NCI-H1048 (cell line): ENCODE measurements at regions not wholly inside any gene's neighbourhood (a gene's known extent, or its start where the extent isn't known, plus 50 kb on each side); places are given as distances from the start of the nearest gene placed in this dataset.

Source experiments
- DNase-seq: peaks from one replicate; lab custom pipeline; 2025; lab: John Stamatoyannopoulos, UW

GRCh38 chr1:213374369-213374768 lies 323.3 kb downstream of the RPS6KC1 start:
- peak; percentile 79 for DNase-seq

DNA sequence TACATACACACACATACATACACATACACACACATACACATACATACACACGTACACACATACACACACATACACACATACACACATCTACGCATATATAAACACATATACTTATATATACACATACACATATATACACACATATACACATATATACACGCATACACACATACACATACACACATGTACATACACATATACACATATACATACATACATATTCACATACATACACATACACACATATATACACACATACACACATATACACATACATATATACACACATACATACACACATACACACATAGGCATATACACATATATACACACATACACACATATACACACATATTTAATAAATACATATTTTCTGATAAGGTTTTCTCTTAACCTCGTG lies 324.0 kb downstream of the RPS6KC1 start:
- DNase-seq = no peak

DNA sequence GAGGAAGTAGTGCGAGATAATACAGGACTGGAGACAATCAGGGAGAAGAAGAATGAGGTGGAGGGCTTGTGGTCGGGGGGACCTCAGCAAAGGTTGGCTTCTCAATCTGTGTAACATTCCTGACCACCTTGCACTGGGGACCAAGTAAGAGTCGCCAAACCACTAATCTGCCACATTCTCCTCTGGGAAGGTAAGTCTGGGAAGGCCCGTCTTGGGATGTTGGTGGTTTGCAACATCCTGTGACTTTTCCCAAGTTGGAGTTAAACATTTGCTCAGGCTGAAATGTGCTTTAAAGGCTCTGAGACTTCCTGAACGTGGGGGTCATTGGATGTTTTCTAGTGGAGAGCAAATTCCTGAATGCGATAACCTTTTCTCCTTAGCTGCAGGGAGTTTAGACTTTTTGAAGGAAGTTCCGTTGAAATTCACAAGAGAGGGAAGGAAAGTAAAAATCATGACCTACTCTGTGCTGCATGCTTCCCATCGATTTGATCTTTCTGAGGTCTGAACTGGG lies 325.9 kb downstream of the RPS6KC1 start:
- DNase-seq = no peak

DNA sequence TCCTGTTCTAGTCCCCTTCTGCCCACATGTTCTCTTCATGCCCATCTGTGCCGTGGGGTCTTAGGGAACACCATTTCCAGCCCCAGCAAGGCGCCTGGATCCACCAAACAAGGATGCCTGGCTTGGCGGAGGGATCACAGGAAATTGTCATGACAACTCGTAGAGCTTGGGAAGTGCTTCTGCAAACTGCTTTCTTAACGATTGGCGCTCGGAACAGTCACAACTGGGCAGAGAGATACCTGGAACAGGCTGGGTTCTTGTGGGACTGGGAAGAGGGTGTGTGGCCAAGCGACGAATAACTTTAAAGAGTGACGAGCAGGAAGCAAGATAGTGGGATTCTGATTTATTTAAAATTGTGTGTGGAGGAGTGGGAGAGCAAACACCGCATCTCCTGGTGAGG lies 329.8 kb downstream of the RPS6KC1 start:
- DNase-seq = no peak

- DNase-seq = no peak
These were observed 330.6 kb downstream of the RPS6KC1 start for GRCh38 chr1:213381572-213382084.

- DNase-seq = no peak
These were observed 332.4 kb downstream of the RPS6KC1 start for GRCh38 chr1:213383465-213383864.

- no peak for DNase-seq
These were observed 334.2 kb downstream of the RPS6KC1 start for GRCh38 chr1:213385201-213385600.

GRCh38 chr1:213385806-213386324 lies 334.8 kb downstream of the RPS6KC1 start:
- DNase-seq = no peak

- DNase-seq = no peak
These were observed 336.5 kb downstream of the RPS6KC1 start for GRCh38 chr1:213387380-213388015.

DNA sequence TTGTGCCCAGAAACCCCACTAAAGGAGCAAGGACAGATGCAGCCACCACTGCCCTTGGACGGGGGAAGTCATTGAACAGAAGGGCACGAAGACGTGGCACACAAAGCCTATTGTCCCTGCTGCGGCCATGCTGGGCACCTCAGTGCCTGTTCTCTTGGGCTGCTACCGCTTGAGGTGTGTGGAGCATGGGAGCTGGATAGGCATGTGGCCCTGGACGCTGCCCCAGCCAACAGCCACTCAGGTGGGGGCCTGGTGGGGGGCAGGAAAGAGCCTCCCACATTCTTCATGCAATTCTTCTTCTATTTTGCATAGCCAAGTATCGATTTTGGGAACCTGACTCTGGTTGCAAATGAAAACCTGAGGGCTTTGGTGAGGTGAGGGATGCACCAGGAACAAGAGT lies 337.2 kb downstream of the RPS6KC1 start:
- DNase-seq = no peak

GRCh38 chr1:213389061-213389581 lies 338.1 kb downstream of the RPS6KC1 start:
- no peak for DNase-seq

DNA sequence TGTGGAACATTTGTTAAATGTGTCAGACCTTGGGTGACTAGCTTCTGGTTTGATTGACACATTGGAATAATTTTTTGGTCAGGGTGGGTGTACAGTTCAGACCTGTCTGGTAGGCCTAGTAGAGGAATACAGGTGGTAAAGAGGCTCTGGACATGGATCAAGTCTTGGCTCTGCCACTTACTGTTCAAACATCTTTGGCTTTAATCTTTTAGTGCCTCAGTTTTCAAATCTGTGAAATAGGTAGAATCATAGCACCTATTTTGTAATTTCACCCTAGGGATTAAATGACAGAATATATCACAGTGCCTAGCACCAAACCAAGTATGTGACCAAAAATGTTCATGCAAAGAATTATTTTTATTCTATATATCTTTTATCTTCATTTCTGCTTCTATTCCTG lies 340.4 kb downstream of the RPS6KC1 start:
- no peak for DNase-seq

- no peak for DNase-seq
These were observed 342.8 kb downstream of the RPS6KC1 start for GRCh38 chr1:213393860-213394259.

GRCh38 chr1:213394837-213395236 lies 343.8 kb downstream of the RPS6KC1 start:
- DNase-seq = no peak

DNA sequence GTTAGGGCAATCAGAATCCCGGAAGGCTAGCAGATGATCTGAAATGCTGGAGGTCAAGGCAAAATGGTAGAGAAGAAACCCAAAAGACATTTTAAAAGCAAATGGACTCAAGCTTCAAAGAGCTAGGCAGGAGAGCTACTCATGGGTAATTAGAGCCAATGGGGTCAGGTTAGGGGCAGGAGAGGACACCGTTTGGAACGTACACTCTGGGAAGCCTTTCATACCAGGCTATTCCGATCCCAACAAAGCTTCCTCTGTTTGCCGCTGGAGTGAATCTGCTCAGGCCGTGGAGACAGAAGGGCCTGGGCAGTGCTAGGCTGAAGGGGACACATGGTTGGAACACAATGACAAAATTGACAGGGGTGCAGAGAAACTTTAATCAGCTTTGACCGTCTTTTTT lies 346.6 kb downstream of the RPS6KC1 start:
- no peak for DNase-seq

DNA sequence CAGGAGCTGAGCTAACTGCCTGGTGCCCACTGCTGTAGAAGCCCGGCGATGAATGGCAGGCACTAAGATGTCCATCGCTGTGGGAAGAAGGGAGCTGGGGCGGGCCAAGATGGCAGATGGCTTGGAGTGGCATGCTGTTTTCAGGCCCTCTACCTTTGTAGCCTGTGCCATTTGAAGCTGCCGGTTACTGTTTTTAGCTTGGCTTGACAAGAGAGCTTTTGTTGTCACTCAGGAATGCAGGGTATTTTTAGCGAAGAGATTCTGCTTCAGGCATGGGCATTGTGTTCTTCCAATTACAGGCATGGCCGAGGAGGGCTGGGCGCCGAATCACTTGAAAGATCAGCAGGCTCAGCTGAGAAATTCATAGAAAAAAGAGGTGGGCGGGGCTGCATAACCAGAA lies 348.7 kb downstream of the RPS6KC1 start:
- peak; percentile 42 for DNase-seq

- DNase-seq = no peak
These were observed 358.2 kb downstream of the RPS6KC1 start for GRCh38 chr1:213409208-213409631.

- no peak for DNase-seq
These were observed 358.9 kb downstream of the RPS6KC1 start for GRCh38 chr1:213409971-213410370.

- DNase-seq = no peak
These were observed 363.3 kb downstream of the RPS6KC1 start for GRCh38 chr1:213414346-213414745.

GRCh38 chr1:213414911-213415310 lies 363.9 kb downstream of the RPS6KC1 start:
- no peak for DNase-seq

DNA sequence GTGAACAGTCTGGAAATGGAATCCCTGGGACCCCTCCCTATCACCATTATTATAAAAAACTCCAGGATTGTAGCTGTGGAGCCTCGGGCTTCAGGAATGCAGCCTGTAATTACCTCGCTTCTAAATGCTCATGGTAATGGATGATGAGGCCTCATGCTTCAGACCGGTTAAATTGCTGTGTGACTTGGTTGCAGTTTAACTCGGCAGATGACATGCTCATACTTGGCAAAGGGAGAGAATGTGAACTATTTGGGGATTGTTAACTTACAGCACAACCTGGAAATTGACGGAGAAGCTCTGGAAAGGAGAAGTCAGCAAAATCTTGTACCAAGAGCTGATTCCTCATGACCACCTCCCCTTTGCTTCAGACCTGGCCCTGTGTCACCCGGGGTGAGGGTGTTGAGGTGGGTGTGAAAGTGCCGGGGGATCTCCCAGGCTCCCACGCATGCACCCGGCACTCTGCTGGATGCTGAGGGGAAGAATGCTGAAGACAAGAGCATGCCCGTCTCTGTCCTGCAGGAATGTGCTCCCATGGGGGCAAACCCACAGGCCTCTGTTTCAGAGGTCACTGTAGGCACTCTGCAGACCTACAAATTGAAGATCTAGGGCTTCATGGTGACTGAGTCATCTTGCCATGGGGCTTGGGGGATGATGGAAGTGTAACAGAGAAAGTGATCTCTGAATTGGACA lies 364.8 kb downstream of the RPS6KC1 start:
- no peak for DNase-seq

GRCh38 chr1:213416461-213417224 lies 365.6 kb downstream of the RPS6KC1 start:
- no peak for DNase-seq
